GM12874 (cell line): ENCODE measurements at regions not wholly inside any gene's neighbourhood (a gene's known extent, or its start where the extent isn't known, plus 50 kb on each side); places are given as distances from the start of the nearest gene placed in this dataset.

Experiments
- CTCF ChIP-seq: IDR thresholded peaks from 2 replicates; pipeline ENCODE4 v1.5.1; 2011; ENCODE audit warnings: low read depth, mild to moderate bottlenecking, control low read depth, low read length, moderate library complexity; ENCODE audit not compliant: insufficient read depth

DNA sequence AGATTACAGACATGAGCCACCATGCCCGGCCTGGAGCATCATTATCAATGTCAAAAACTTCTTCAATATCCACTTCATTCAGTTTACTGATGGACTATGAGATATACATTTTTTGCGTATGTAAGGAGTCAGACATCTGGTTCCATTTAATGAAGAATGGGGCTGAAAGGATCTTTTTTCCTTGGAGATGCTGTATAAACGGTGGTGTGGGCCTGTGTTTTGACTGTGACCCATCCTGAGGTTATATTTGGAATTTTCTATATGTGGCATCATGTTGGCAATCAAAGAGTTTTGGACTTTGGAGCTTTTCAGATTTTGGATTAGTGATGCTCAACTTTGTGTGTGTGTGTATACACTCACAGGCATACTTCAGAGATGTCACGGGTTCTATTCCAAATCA lies 85.7 kb upstream of the FBXL17 start:
- no peak for TF ChIP-seq CTCF

DNA sequence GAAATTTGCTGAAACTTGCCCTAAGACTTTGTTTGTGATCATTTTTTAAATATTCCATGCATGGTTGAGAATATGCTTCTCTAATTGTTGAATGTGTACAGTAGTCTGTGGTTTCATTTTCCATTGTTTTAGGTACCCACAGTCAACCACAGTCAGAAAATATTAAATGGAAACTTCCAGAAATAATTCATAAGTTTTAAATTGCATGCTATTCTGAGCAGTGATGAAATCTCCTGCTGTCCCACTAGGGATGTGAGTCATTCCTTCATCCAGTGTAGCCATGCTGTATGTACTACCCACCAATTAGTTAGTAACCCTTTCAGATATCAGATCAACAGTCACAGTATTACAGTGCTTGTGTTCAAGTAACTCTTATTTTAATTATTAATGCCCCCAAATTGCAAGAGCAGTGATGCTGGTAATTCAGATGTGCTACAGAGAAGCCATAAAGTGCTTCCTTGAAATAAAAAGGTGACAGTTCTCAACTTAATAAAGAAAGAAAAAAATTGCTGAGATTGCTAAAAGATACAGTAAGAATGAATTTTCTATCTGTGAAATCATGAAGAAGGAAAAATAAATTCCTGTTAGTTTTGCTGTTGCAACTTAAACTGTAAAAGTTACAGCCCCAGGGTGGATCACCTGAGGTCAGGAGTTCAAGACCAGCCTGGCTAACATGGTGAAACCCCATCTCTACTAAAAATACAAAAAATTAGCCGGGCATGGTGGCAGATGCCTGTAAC lies 79.9 kb upstream of the FBXL17 start:
- no peak for TF ChIP-seq CTCF

DNA sequence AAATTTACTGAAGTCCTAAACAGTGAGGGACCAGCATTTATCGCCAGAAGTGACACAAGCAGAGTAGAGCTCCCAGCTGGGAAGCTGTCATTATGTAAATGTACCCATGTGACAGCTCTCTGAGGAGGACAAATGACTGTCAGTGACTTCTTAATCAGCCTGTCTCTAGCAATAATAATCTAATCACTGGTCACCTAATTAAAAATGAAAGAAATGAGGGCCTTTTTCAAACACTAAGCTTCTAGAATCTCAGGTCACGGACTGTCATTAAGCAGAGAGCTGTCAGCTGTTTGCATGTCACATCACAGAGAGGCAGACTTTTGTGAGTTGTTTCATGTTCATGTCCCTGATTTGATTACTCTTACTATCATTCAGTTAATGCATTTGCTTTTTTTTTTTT lies 77.9 kb upstream of the FBXL17 start:
- no peak for TF ChIP-seq CTCF

GRCh38 chr5:108451269-108451668 lies 69.4 kb upstream of the FBXL17 start:
- TF ChIP-seq CTCF, result no peak

GRCh38 chr5:108437425-108437824 lies 55.5 kb upstream of the FBXL17 start:
- no peak for TF ChIP-seq CTCF

GRCh38 chr5:108436696-108437095 lies 54.8 kb upstream of the FBXL17 start:
- no peak for TF ChIP-seq CTCF

DNA sequence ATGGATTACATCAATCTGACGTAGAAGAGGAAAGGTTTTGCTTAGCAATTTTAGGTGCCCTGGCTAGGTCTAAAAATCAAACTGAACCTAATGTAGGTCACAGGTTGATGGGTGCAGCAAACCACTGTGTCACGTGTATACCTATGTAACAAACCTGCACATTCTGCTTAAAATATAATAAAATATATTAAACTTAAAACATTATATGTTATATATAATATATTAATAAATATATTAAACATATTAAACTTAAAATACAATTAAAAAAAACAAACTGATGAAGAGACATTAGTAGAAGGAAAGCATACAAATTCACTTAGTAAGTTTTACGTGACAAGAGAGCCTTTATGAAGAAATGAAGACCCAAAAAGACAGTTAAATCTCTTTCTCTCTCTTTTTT lies 51.7 kb upstream of the FBXL17 start:
- TF ChIP-seq CTCF, result no peak
